ENCODE measurements at regions not wholly inside any gene's neighbourhood (a gene's known extent, or its start where the extent isn't known, plus 50 kb on each side); places are given as distances from the start of the nearest gene placed in this dataset.

DNA sequence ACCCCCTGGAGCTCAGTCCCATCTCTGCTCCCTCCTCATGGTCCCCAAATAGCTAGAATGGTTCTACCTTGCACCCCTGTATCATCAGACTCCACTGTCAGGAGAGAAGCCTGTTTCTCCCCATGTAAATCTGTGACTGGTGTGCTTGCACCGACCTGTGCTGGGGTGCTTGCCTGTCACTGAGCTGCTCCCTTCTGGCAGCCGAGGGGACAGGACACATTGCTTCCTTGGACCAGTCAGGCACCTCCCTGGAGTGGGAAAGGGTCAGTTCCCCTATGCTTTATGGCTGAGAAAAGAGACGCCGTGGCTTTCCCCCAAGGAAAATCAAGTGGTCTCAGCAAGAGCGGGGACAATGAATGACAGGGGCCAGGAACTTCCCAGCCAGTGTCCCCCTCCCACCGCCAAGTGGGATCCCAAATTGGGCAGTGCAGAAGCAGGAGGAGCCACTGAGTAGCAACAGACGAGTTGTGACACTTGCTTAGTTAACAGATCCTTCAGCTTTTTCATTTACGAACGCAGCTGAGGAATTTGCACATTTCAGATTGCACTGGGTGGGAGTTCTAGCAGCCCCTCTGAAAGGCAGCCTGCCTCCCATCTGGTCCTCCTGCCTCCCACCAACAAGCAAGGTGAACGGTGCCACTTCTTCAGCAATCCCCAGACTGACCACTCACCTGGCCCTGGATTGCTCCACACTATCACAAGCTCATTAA is 156.4 kb downstream of the KATNIP start:
- no peak for ATAC-seq

DNA sequence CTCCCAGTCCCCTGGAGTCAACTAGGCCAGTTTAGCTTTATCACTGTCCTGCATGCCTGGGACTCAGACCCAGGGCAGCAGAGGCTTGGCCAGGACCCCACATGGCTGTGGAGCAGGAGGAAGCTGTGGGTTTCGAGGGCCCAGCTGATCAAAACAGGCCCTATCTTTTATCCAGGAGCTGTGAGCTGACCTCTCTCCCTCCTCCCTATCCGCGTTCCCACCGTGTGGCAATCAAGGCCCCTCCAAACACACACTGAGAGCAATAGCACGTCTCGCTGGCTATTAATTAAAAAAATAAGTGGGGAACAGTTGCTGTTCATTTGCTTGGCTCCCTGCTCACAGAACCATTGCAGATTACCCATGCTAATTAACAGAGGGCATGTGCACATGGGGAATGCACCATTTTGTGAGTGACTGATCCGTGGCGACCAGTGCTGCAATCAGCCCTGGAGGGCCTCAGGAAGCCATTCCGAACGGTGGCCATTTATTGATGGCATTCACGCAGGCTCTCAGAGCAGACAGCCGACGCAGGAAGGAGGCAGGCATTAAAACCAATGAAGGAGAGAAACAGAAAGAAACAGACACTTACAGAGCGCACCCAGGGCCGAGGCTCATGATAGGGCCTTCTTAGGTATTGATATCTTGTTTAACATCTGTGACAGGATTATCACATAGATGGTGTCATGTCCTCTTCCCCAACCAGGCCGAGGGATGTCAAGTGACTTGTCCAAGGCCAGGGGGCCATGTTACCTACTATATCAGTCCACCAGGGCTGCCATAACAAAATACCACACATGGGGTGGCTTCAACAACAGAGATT is 157.1 kb downstream of the KATNIP start:
- WGBS, 2 donors: 96 to 97% methylated on average over 16 of the region's 16 CpGs

More for the DNA sequence above, 156.4 kb downstream of the KATNIP start:
- DNase-seq (peak in 2 of 6 donors; percentile 3 to 15), FAIRE-seq (no peak)
- Histone ChIP-seq H3K27me3 (no peaks in the 10 kb centered on the region), H3K9me3 (no peaks in the 10 kb centered on the region), H3K27ac (no peak overlapping the region), H3K36me3 (no peaks in the 10 kb centered on the region), H3K4me3 (no peak overlapping the region), H3K4me1 (no peaks in the 10 kb centered on the region)
- intact Hi-C loops (cut with DNase I): no loop called here
- WGBS, 2 donors: 85 to 94% methylated on average over 10 of the region's 10 CpGs
- TF ChIP-seq CTCF (IDR thresholded peaks at IDR 0.05): no peak

GRCh38 chr16:27708651-27709050 is 158.7 kb downstream of the KATNIP start:
- DNase-seq (peak in 1 of 6 donors; percentile 16), FAIRE-seq (no peak), ATAC-seq (no peak)
- intact Hi-C loops (cut with DNase I): no loop called here
- H3K27me3 ChIP-seq: no peaks in the 10 kb centered on the region
- no peaks in the 10 kb centered on the region for H3K36me3 ChIP-seq
- H3K27ac ChIP-seq: no peak overlapping the region
- H3K9me3 ChIP-seq: no peaks in the 10 kb centered on the region
- TF ChIP-seq CTCF (IDR thresholded peaks at IDR 0.05): no peak
- no peaks in the 10 kb centered on the region for H3K4me1 ChIP-seq
- no peak overlapping the region for H3K4me3 ChIP-seq
- WGBS, 2 donors: 86 to 95% methylated on average over 10 of the region's 10 CpGs

More for the DNA sequence above, 157.1 kb downstream of the KATNIP start:
- TF ChIP-seq CTCF (IDR thresholded peaks at IDR 0.05): no peak
- Histone ChIP-seq H3K4me3 (no peak overlapping the region), H3K27ac (no peak overlapping the region), H3K36me3 (no peaks in the 10 kb centered on the region), H3K4me1 (no peaks in the 10 kb centered on the region), H3K9me3 (no peaks in the 10 kb centered on the region), H3K27me3 (no peaks in the 10 kb centered on the region)
- no peak for ATAC-seq
- intact Hi-C loops (cut with DNase I): no loop called here
- DNase-seq: peak in 1 of 6 donors; percentile 12
- FAIRE-seq: no peak

- no peaks in the 10 kb centered on the region for H3K9me3 ChIP-seq
- no peaks in the 10 kb centered on the region for H3K27me3 ChIP-seq
- no peak overlapping the region for H3K27ac ChIP-seq
- DNase-seq: peak in 2 of 6 donors; percentile 27 to 40
- FAIRE-seq: no peak
- H3K36me3 ChIP-seq: no peaks in the 10 kb centered on the region
- H3K4me1 ChIP-seq: no peaks in the 10 kb centered on the region
- 92 to 94% methylated on average over 10 of the region's 10 CpGs for WGBS, 2 donors
- H3K4me3 ChIP-seq: no peak overlapping the region
- intact Hi-C loops (cut with DNase I): no loop called here
- ATAC-seq: no peak
- TF ChIP-seq CTCF (IDR thresholded peaks at IDR 0.05): no peak
Observed at GRCh38 chr16:27712251-27712711, 162.3 kb downstream of the KATNIP start.
